Muscle of leg (tissue), 3 donors: ENCODE measurements at regions not wholly inside any gene's neighbourhood (a gene's known extent, or its start where the extent isn't known, plus 50 kb on each side); places are given as distances from the start of the nearest gene placed in this dataset.

Experiments used
- DNase-seq: peaks from one replicate; pipeline ENCODE4 v3.0.0; 2013
- H3K27ac ChIP-seq: one replicate; pipeline ENCODE4 v1.5.1; 2013; ENCODE audit warnings: mild to moderate bottlenecking, low read length, control low read depth
- H3K27me3 ChIP-seq: one replicate; pipeline ENCODE4 v1.6.1; 2013; ENCODE audit warnings: low read length; ENCODE audit not compliant: control insufficient read depth, insufficient read depth
- H3K36me3 ChIP-seq: one replicate; pipeline ENCODE4 v1.6.1; 2013; ENCODE audit warnings: low read length; ENCODE audit not compliant: control insufficient read depth, insufficient read depth
- H3K4me1 ChIP-seq: one replicate; pipeline ENCODE4 v1.6.1; 2013; ENCODE audit warnings: low read length; ENCODE audit not compliant: control insufficient read depth, insufficient read depth
- H3K4me3 ChIP-seq: one replicate; pipeline ENCODE4 v1.5.1; 2013; ENCODE audit warnings: low read length, control low read depth
- H3K9me3 ChIP-seq: replicated peaks from 2 replicates; pipeline ENCODE4 v1.6.1; 2013; ENCODE audit warnings: low read depth, low read length; ENCODE audit not compliant: control insufficient read depth
- WGBS: methylation state at CpG from one replicate; pipeline ENCODE4 v1.1.5; 2013; ENCODE audit warnings: missing lambda C conversion rate; ENCODE audit not compliant: insufficient coverage; 5-methylcytosine and 5-hydroxymethylcytosine counted together

DNA sequence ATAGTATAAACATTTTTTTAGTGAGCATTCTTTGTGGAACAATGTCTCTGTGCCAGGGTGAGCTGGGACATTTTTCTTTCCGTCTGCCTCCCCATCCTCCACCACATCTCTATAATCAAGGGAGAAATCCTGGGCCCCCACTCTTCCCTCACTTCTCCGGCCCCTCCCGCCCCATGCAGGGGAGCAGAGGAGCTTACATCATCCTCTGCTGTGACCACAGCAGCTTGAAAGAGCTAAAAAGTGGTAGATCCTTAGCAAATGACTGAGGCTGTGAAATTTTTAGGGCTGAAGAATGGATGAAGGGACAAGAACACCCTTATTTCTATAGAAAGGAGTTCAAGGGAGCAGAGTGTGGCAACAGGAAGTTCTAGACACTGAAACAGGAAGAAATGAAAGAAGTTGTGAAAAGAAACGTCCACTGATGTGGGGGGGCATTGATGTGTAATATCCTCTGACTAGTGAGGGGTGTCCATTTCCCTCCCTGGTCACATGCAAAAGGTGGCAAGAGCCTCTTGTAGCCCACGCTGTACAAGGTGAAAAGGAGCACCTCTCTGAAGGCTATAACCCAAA, 380.3 kb upstream of the JARID2 start:
- H3K4me3 ChIP-seq: no peak overlapping the region
- no peaks in the 10 kb centered on the region for H3K9me3 ChIP-seq
- H3K27me3 ChIP-seq: no peaks in the 10 kb centered on the region
- no peaks in the 10 kb centered on the region for H3K36me3 ChIP-seq
- peak; percentile 38 for DNase-seq
- H3K27ac ChIP-seq: no peak overlapping the region
- WGBS: 67% methylated on average over 3 of the region's 5 CpGs
- peaks cover 3% of the 10 kb centered on the region for H3K4me1 ChIP-seq

DNA sequence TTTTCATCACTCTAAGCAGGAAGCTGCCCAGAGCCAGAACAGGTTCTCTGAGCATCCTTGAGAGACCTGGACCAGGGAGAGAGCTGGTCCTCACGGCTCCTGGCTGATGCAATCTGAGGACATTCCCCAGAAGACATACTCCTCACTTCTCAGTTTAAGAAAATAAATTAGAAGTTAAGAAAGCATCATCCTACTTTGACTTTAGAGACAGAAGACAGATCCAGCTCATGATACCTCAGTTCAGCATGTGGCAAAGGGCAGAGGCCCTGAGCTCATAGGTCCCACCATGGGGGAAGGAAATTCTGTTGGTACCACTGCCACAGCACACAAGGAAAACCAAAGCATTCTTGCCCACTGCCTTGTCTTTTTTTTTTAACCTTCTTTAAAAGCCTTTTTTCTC, 378.1 kb upstream of the JARID2 start:
- Histone ChIP-seq H3K4me3 (no peak overlapping the region), H3K9me3 (no peaks in the 10 kb centered on the region), H3K27ac (no peak overlapping the region), H3K27me3 (no peaks in the 10 kb centered on the region), H3K36me3 (no peaks in the 10 kb centered on the region), H3K4me1 (peaks cover 4% of the 10 kb centered on the region)
- no peak for DNase-seq
- WGBS: no CpG with 5 or more reads among the region's 1 CpG

DNA sequence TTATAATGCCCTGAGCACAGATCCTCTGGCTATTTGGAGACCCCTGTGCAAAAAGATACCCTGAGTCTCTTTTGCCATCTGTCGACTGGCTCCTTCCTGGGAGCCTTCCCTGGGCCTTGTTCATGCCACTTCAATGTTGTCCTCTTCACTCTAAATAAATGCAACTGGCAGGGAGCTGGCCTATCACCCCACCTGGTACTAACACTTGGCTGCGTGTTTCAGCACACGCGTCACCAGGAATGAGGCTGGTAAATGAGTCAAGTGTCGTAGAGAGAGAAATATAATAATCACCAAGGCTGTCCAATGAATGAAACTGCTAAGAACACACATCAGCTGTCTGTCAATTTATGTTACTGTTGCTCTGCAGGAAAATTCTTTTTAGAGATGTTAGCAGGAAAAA, 374.6 kb upstream of the JARID2 start:
- Histone ChIP-seq H3K4me1 (peaks cover 2% of the 10 kb centered on the region), H3K9me3 (no peaks in the 10 kb centered on the region), H3K27me3 (peaks cover 2% of the 10 kb centered on the region), H3K27ac (no peak overlapping the region), H3K36me3 (no peaks in the 10 kb centered on the region), H3K4me3 (no peak overlapping the region)
- 100% methylated on average over 1 of the region's 5 CpGs for WGBS
- peak; percentile 31 for DNase-seq

DNA sequence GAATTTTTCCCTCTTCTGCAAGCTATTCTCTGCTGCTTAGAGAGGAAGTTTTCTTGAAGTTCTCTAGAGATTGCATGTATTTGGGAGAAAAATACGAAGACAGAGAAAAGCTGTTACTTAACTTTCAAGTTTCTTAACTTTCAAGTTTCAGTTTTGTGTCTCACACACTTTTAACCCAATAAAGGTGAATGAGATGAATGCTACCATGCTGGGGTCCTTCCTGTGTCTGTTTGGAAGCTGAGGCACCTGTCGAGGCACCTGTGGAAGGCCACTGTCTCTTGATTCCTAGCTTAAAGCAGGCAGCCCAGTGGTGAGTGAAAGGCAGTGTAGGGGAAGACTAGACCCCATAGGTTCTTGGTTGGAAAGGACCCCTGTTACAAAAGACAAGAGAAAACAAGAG, 372.8 kb upstream of the JARID2 start:
- Histone ChIP-seq H3K27me3 (peaks cover 2% of the 10 kb centered on the region), H3K9me3 (no peaks in the 10 kb centered on the region), H3K36me3 (no peaks in the 10 kb centered on the region), H3K4me3 (no peak overlapping the region), H3K4me1 (peaks cover 7% of the 10 kb centered on the region), H3K27ac (no peak overlapping the region)
- DNase-seq: no peak
- WGBS: no CpG with 5 or more reads among the region's 2 CpGs

DNA sequence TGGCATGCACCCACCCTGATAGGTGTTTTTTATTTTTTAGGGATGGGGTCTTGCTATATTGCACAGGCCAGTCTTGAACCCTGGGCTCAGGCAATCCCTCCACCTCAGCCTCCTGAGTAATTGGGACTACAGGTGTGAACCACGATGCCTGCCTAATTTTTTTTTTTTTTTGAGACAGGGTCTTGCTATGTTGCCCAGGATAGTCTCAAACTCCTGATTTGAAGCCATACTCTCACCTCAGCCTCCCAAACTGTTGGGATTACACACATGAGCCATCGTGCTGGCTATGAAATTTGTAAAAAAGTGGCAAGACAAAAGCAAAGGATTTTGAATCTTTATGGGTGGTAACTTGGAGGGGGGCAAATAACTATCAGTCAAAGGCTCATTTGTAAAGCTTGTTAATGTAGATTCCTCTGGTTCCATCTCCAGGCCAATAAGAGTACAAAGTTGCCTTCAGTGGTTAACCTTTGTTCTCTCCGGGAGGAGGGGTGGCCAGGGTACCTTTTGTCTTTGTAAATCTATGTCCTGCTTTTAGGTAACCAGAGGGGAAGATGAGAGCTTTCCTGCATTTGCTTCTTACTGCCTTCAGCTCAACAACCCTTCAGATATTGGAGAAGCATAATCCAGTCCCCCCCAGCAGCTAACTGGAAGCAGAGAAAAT, 372.0 kb upstream of the JARID2 start:
- H3K9me3 ChIP-seq: no peaks in the 10 kb centered on the region
- no peaks in the 10 kb centered on the region for H3K36me3 ChIP-seq
- WGBS: 40% methylated on average over 1 of the region's 3 CpGs

DNA sequence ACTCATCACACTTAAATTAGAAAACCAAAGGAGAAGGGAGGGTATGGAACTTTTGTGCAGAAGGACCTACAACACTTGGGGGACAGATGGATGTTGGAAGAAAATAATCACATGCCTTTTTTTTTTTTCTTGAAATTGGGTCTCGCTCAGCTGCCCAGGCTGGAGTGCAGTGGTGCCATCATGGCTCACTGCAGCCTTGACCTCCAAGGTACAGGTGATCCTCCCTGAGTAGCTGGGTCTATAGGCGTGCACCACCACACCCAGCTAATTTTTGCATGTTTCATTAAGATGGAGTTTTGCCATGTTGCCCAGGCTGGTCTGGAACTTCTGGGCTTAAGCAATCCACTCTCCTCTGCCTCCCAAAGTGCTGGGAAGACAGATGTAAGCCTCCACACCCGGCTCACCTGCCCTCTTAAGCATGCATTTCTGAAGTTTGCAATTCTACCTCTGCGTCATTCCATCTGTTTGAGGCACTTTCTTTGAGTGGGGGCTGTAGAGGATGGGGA, 370.8 kb upstream of the JARID2 start:
- no peak for DNase-seq
- no peaks in the 10 kb centered on the region for H3K36me3 ChIP-seq
- H3K27ac ChIP-seq: no peak overlapping the region
- WGBS: 90% methylated on average over 2 of the region's 4 CpGs
- peaks cover 9% of the 10 kb centered on the region for H3K4me1 ChIP-seq
- no peak overlapping the region for H3K4me3 ChIP-seq
- H3K9me3 ChIP-seq: no peaks in the 10 kb centered on the region
- peaks cover 2% of the 10 kb centered on the region for H3K27me3 ChIP-seq

More for the DNA sequence above, 372.0 kb upstream of the JARID2 start:
- Histone ChIP-seq H3K4me1 (peaks cover 7% of the 10 kb centered on the region), H3K4me3 (no peak overlapping the region), H3K27ac (no peak overlapping the region), H3K27me3 (peaks cover 2% of the 10 kb centered on the region)
- no peak for DNase-seq

DNA sequence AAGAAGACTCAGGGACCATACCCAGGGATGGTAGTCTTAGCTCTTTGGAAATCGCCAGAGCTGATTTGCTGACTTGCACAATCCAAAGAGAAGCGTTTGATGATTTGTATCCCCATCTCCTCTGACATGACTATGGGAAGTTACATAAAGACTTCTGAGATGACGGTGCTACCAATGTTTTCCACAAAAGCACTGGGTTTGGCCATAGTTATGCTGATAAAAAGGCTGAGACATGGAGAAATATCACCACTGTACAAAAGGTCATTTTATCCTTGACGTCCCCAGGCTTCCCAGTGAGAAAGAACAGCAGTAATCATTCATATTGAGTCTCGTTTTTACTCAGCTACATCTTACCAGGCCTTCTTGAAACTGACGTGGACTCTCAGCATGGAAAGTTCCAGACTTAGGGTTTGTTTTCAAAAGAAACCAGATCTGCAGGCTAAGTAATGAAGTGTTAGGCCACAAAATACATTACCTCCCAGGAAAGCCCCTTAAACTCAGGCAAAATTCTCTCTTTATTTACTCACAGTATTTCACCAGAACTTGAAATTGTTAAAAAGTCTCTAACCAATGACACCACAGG, 370.3 kb upstream of the JARID2 start:
- H3K27ac ChIP-seq: no peak overlapping the region
- H3K4me1 ChIP-seq: peaks cover 13% of the 10 kb centered on the region
- peaks cover 2% of the 10 kb centered on the region for H3K27me3 ChIP-seq
- H3K36me3 ChIP-seq: no peaks in the 10 kb centered on the region
- no peak for DNase-seq
- no peaks in the 10 kb centered on the region for H3K9me3 ChIP-seq
- H3K4me3 ChIP-seq: no peak overlapping the region
- WGBS: 93% methylated on average over 2 of the region's 6 CpGs

DNA sequence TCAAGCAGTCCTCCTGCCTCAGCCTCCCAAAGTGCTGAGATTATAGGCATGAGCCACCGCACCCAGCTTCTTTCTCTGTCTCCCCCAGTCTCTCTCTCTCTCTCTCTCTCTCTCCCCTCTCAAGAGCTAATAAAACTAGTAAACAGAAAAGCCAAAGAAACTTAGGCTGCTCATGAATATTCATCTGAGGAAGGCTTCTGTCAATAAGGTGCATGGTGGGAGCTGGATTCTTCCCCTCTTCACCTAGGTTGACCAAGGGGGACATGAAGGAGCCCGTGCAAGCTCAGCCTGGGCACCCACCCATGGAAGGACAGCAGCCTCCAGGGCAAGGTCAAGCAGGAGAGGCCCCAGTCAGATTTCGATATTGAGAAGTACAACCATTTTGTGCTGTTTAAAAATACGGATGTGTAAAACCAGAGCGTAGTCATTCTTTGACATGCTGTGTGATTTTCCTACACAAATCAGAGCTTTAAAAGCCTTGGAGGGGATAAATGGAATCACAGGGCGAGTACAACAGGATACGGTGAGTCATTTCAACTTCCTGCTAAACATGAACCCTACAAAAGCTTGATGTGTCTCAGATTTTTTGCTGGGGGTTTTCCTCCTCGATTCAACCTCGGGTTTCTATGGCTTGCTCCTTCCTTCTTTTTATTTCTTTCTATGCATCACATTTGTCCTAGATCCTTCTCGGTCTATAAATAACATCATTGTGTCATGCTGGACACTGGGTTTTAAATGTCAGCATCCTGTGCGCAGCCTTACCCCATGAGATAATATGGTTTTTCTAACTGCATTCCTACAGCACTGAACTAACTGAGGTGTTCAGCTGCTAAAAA, 368.9 kb upstream of the JARID2 start:
- Histone ChIP-seq H3K36me3 (no peaks in the 10 kb centered on the region), H3K4me1 (peaks cover 14% of the 10 kb centered on the region), H3K27ac (peak overlapping the region; percentile 40), H3K9me3 (no peaks in the 10 kb centered on the region), H3K4me3 (no peak overlapping the region), H3K27me3 (peaks cover 2% of the 10 kb centered on the region)
- DNase-seq: peak; percentile 75
- WGBS: no CpG with 5 or more reads among the region's 11 CpGs

DNA sequence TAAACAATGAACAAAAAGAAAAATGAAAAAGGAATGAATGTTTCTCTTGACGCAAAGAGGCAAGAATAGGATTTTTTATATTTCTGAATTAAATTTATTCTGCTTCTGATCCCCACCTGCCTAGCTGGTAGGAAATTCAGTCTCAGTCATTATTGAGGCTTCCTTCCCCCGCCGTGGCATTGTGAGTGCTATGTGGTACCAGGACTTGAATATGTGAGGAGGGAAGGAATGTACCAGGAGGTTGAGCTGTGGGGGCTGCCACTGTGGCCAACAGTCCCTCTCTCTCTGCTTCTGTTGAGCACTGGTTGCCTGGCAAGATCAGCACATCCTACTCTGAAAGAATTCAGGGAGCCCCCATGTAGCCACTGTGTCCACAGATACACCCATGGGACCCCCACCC, 368.1 kb upstream of the JARID2 start:
- no peaks in the 10 kb centered on the region for H3K36me3 ChIP-seq
- H3K4me1 ChIP-seq: peaks cover 21% of the 10 kb centered on the region
- peaks cover 2% of the 10 kb centered on the region for H3K27me3 ChIP-seq
- no peak overlapping the region for H3K27ac ChIP-seq
- DNase-seq: no peak
- H3K9me3 ChIP-seq: no peaks in the 10 kb centered on the region
- WGBS: 60% methylated on average over 1 of the region's 3 CpGs
- no peak overlapping the region for H3K4me3 ChIP-seq

DNA sequence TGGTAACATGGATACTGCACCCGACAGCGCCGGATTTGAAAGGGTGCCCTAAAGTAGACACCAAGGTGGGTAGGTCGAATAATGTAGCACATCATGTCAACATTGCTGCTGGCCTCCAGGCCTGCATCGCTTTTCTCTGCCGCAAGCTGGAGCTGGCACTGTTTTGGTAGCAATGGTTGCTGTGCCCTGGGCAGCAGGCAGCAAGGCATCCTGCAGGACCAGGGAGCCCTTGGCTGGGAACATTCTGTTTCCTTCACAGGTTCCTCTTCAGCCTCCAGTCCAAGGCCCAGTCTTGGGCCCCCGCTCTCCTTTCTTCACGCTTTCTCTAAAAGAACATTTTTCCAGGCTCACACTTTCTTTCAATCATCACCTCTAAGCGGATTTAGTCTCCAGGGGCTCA, 365.8 kb upstream of the JARID2 start:
- WGBS: 88% methylated on average over 9 of the region's 9 CpGs
- no peak for DNase-seq
- H3K27ac ChIP-seq: peak overlapping the region; percentile 57

More for the DNA sequence above, 365.8 kb upstream of the JARID2 start:
- Histone ChIP-seq H3K4me1 (peaks cover 37% of the 10 kb centered on the region), H3K36me3 (no peaks in the 10 kb centered on the region), H3K4me3 (no peak overlapping the region), H3K9me3 (no peaks in the 10 kb centered on the region), H3K27me3 (no peaks in the 10 kb centered on the region)
